HG02840 (cell line): ENCODE measurements at regions not wholly inside any gene's neighbourhood (a gene's known extent, or its start where the extent isn't known, plus 50 kb on each side); places are given as distances from the start of the nearest gene placed in this dataset.
"Not testable (repeated sequence)": the region's sequence is repeated elsewhere in the genome, so short reads cannot be mapped to it uniquely, and the experiment has no call there.

ENCODE experiments used
- ATAC-seq: cut with Tn5 transposase; IDR thresholded peaks from one replicate; pipeline ENCODE4 v1.9.1; 2021; ENCODE audit warnings: mild to moderate bottlenecking, moderate library complexity, moderate number of reproducible peaks; ENCODE audit not compliant: unreplicated experiment, low FRiP score

GRCh38 chr3:59170166-59170565 is 120.3 kb upstream of the CFAP20DC start:
- not testable (repeated sequence) for ATAC-seq

GRCh38 chr3:59167756-59168155 is 117.9 kb upstream of the CFAP20DC start:
- no peak for ATAC-seq

GRCh38 chr3:59163953-59164352 is 114.1 kb upstream of the CFAP20DC start:
- ATAC-seq = no peak

- no peak for ATAC-seq
Observed at GRCh38 chr3:59161048-59161447, 111.2 kb upstream of the CFAP20DC start.

GRCh38 chr3:59160133-59160746 is 110.4 kb upstream of the CFAP20DC start:
- ATAC-seq = no peak

- ATAC-seq = no peak
Observed at GRCh38 chr3:59153648-59154047, 103.8 kb upstream of the CFAP20DC start.

GRCh38 chr3:59152943-59153342 is 103.1 kb upstream of the CFAP20DC start:
- no peak for ATAC-seq

- ATAC-seq = no peak
Observed at GRCh38 chr3:59150039-59150438, 100.2 kb upstream of the CFAP20DC start.

GRCh38 chr3:59149166-59149565 is 99.3 kb upstream of the CFAP20DC start:
- no peak for ATAC-seq

- ATAC-seq = no peak
Observed at GRCh38 chr3:59143447-59143846, 93.6 kb upstream of the CFAP20DC start.

GRCh38 chr3:59142556-59142955 is 92.7 kb upstream of the CFAP20DC start:
- ATAC-seq = no peak

- no peak for ATAC-seq
Observed at GRCh38 chr3:59138966-59139365, 89.1 kb upstream of the CFAP20DC start.

GRCh38 chr3:59137415-59137814 is 87.6 kb upstream of the CFAP20DC start:
- no peak for ATAC-seq

- no peak for ATAC-seq
Observed at GRCh38 chr3:59136081-59136480, 86.3 kb upstream of the CFAP20DC start.

GRCh38 chr3:59135096-59135495 is 85.3 kb upstream of the CFAP20DC start:
- ATAC-seq = no peak

- ATAC-seq = no peak
Observed at GRCh38 chr3:59133311-59133710, 83.5 kb upstream of the CFAP20DC start.

GRCh38 chr3:59131016-59131766 is 81.4 kb upstream of the CFAP20DC start:
- ATAC-seq = no peak

GRCh38 chr3:59128685-59129084 is 78.9 kb upstream of the CFAP20DC start:
- no peak for ATAC-seq

GRCh38 chr3:59127071-59127470 is 77.2 kb upstream of the CFAP20DC start:
- ATAC-seq = no peak

- no peak for ATAC-seq
Observed at GRCh38 chr3:59126446-59126845, 76.6 kb upstream of the CFAP20DC start.

GRCh38 chr3:59121346-59122144 is 71.7 kb upstream of the CFAP20DC start:
- no peak for ATAC-seq
